ENCODE measurements at regions not wholly inside any gene's neighbourhood (a gene's known extent, or its start where the extent isn't known, plus 50 kb on each side); places are given as distances from the start of the nearest gene placed in this dataset.

DNA sequence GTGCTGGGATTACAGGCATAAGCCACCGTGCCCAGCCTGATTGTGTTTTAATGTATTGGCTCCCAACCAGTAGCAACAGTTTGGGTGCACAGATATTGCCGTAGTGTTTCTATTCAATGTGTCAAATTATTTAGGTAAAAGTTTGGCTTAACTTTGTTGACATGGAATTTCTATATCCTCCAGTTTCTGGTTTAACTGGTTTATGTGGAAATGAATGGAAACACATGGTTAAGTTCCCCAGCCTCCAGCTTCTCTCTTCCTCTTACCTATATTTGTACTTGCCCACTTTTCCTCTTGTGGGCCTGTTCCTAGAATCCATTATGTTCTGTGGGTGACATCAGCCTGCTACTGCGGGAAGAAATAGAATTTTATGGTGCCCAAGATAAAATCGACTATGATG lies 53.9 kb upstream of the ESR1 start:
- Histone ChIP-seq H3K9me2 (ENCODE audit: insufficient read depth, low read length) (no peaks in the 10 kb centered on the region), H2AFZ (ENCODE audit: low read length) (no peak overlapping the region), H3K79me2 (ENCODE audit: insufficient read depth, low read depth, low read length) (no peaks in the 10 kb centered on the region), H3K36me3 (ENCODE audit: insufficient read depth, low read length) (no peaks in the 10 kb centered on the region), H3K4me3 (ENCODE audit: low read depth, low read length, poor library complexity, severe bottlenecking) (no peak overlapping the region), H4K20me1 (ENCODE audit: insufficient read depth, low read length) (no peaks in the 10 kb centered on the region), H3K4me2 (ENCODE audit: low read length) (no peak overlapping the region), H3K4me1 (ENCODE audit: insufficient read depth, low read length, poor library complexity, severe bottlenecking) (no peaks in the 10 kb centered on the region), H3K27ac (ENCODE audit: low read depth, low read length, poor library complexity, severe bottlenecking) (no peak overlapping the region), H3K9me3 (ENCODE audit: low read length) (no peaks in the 10 kb centered on the region)
- no peak for DNase-seq (ENCODE audit: low spot score)
- ChIA-PET POLR2A (interaction anchor here (0.5 kb wide), 1 partner anchor 555 kb away, joined by 3 read pairs; no protein-coding TSS in a partner anchor), CTCF (ENCODE audit: unreplicated experiment) (interaction anchor here (0.6 kb wide), 1 partner anchor 72 kb away, joined by 15 read pairs; no protein-coding TSS in a partner anchor)
- no peak for TF ChIP-seq EZH2phosphoT487 (IDR thresholded peaks at IDR 0.05; ENCODE audit: borderline replicate concordance, low read depth, low read length)
- TF ChIP-seq, protein P1, sequence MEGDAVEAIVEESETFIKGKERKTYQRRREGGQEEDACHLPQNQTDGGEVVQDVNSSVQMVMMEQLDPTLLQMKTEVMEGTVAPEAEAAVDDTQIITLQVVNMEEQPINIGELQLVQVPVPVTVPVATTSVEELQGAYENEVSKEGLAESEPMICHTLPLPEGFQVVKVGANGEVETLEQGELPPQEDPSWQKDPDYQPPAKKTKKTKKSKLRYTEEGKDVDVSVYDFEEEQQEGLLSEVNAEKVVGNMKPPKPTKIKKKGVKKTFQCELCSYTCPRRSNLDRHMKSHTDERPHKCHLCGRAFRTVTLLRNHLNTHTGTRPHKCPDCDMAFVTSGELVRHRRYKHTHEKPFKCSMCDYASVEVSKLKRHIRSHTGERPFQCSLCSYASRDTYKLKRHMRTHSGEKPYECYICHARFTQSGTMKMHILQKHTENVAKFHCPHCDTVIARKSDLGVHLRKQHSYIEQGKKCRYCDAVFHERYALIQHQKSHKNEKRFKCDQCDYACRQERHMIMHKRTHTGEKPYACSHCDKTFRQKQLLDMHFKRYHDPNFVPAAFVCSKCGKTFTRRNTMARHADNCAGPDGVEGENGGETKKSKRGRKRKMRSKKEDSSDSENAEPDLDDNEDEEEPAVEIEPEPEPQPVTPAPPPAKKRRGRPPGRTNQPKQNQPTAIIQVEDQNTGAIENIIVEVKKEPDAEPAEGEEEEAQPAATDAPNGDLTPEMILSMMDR (conservative IDR thresholded peaks at IDR 0.05; ENCODE audit: low read length), result no peak
- intact Hi-C loops (cut with micrococcal nuclease; ENCODE audit: unreplicated experiment), result no loop called here
- no TSS peak for BruUV-seq (replicated peaks)

DNA sequence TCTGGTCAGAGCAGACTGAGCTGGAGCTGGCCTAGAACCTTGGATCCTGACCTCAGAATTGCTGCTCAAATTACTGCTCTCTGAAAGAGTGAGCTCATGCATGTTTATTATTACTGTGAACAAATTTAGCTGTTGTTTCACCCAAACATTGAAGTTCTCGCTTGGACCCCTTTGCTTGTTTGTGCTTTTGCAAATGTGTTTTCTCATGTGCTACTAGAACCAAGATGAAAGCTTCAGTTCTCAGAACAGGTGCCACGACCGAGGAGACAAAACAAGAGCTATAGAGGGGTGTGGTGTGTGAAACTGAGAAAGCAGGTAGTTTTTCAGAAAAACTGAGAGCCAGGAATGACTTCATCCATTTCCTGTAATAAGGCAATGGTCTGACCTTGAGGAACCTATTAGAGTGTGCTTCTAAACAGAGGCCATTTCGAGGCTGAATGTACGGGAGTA lies 50.0 kb upstream of the ESR1 start:
- no peak for DNase-seq (ENCODE audit: low spot score)
- no peak overlapping the region for H2AFZ ChIP-seq (ENCODE audit: low read length)
- H3K36me3 ChIP-seq (ENCODE audit: insufficient read depth, low read length), result no peaks in the 10 kb centered on the region
- H3K4me2 ChIP-seq (ENCODE audit: low read length), result no peak overlapping the region
- H3K4me1 ChIP-seq (ENCODE audit: insufficient read depth, low read length, poor library complexity, severe bottlenecking), result no peaks in the 10 kb centered on the region
- no TSS peak for BruUV-seq (replicated peaks)
- TF ChIP-seq EZH2phosphoT487 (IDR thresholded peaks at IDR 0.05; ENCODE audit: borderline replicate concordance, low read depth, low read length), result no peak
- TF ChIP-seq, protein P1 (conservative IDR thresholded peaks at IDR 0.05; ENCODE audit: low read length), result no peak
- H3K27ac ChIP-seq (ENCODE audit: low read depth, low read length, poor library complexity, severe bottlenecking), result no peak overlapping the region
- ChIA-PET POLR2A (interaction anchor here (1.1 kb wide), 1 partner anchor 9 kb away, joined by 3 read pairs; no protein-coding TSS in a partner anchor), CTCF (ENCODE audit: unreplicated experiment) (no interaction called here)
- intact Hi-C loops (cut with micrococcal nuclease; ENCODE audit: unreplicated experiment), result no loop called here
- H3K4me3 ChIP-seq (ENCODE audit: low read depth, low read length, poor library complexity, severe bottlenecking), result no peak overlapping the region
- no peaks in the 10 kb centered on the region for H3K9me3 ChIP-seq (ENCODE audit: low read length)
- no peaks in the 10 kb centered on the region for H3K9me2 ChIP-seq (ENCODE audit: insufficient read depth, low read length)
- H3K79me2 ChIP-seq (ENCODE audit: insufficient read depth, low read depth, low read length), result no peaks in the 10 kb centered on the region
- no peaks in the 10 kb centered on the region for H4K20me1 ChIP-seq (ENCODE audit: insufficient read depth, low read length)

Measured in OCI-LY7 (cell line).